Skeletal muscle satellite cell (primary cell): ENCODE measurements at regions not wholly inside any gene's neighbourhood (a gene's known extent, or its start where the extent isn't known, plus 50 kb on each side); places are given as distances from the start of the nearest gene placed in this dataset.

Experiments used
- H3K27me3 ChIP-seq: 2 replicates; pipeline ENCODE4 v1.7.0; 2013; ENCODE audit warnings: low read length; ENCODE audit not compliant: control insufficient read depth, insufficient read depth
- H3K36me3 ChIP-seq: 2 replicates; pipeline ENCODE4 v1.7.0; 2013; ENCODE audit warnings: mild to moderate bottlenecking, control low read depth, low read length; ENCODE audit not compliant: insufficient read depth
- H3K4me1 ChIP-seq: 2 replicates; pipeline ENCODE4 v1.7.0; 2013; ENCODE audit warnings: low read length; ENCODE audit not compliant: control insufficient read depth, insufficient read depth
- H3K4me2 ChIP-seq: 2 replicates; pipeline ENCODE4 v1.7.0; 2013; ENCODE audit warnings: mild to moderate bottlenecking, low read length
- H3K4me3 ChIP-seq: 2 replicates; pipeline ENCODE4 v1.7.0; 2013; ENCODE audit warnings: low read length
- H3K9ac ChIP-seq: 2 replicates; pipeline ENCODE4 v1.7.0; 2013; ENCODE audit warnings: mild to moderate bottlenecking, low read depth, low read length, moderate library complexity
- H3K9me3 ChIP-seq: replicated peaks from 2 replicates; pipeline ENCODE4 v1.7.0; 2013; ENCODE audit warnings: mild to moderate bottlenecking, control low read depth, low read length

DNA sequence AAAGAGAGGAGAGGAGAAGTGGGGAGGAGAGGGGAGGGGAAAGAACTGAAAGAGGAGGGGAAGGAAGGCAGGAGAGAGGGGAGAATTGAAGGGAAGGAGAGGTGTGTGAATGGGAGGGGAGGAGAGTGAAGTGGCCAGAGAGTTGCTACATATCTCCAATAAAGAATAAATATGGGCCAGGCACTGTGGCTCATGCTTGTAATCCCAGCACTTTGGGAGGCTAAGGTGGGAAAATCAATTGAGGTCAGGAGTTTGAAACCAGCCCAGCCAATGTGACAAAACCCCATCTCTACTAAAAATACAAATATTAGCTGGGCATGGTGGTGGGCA lies 482.4 kb downstream of the NAF1 start:
- Histone ChIP-seq H3K9ac (no peak overlapping the region), H3K36me3 (no peaks in the 10 kb centered on the region)

DNA sequence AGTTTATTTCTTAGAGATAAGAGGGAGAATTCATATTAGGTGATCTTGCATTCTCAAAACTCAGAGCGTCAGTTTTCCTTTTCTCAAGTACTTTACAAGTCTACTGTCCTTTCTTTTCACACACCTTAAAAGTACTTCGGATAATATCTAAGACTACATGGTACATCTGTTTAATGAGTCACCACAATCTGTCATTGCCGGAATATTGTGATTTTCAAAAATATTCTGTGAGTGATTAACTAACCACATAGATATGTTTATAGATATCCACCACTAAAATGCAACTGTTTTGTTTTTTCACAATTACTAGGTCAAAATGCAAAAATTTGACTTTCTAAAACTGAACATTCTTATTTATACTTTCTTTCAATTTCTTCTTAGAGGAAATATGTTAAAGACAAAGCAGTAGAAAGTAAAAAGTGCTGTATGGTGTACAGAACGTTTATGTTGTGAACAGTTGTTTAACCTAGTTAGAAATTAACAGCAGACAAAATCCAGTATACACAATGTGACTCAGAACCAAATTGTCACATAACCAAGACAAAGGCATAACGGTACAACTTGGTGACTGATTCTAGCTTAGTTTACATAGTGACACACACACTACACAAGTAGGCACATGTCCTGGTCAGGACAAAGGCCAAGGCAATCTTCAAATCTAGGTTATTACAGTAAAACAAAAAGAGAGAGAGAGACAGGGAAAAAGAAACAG lies 482.9 kb downstream of the NAF1 start:
- Histone ChIP-seq H3K9me3 (peaks cover 2% of the 10 kb centered on the region), H3K27me3 (no peaks in the 10 kb centered on the region), H3K4me1 (no peaks in the 10 kb centered on the region), H3K36me3 (no peaks in the 10 kb centered on the region), H3K9ac (no peak overlapping the region), H3K4me3 (no peak overlapping the region), H3K4me2 (no peak overlapping the region)

More for the DNA sequence above, 482.4 kb downstream of the NAF1 start:
- Histone ChIP-seq H3K9me3 (peaks cover 2% of the 10 kb centered on the region), H3K4me2 (no peak overlapping the region), H3K27me3 (no peaks in the 10 kb centered on the region), H3K4me1 (no peaks in the 10 kb centered on the region), H3K4me3 (no peak overlapping the region)

DNA sequence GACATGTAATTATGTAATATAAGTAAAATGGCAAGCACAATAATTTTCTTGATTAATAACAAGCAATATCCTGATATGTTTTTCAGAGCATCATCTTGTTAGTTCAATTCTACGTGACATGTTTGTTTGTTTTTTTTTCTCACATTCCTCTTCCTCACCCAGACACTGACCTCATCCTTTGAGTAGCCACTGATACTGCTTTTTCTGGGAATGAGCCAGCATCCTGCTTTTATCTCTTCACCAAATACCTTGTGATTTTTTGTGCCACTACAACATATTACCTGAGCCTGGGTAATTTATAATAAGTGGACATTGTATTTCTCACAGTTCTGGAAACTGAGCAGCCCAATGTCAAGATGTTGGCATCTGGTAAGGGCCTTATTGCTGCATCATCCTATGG lies 484.0 kb downstream of the NAF1 start:
- Histone ChIP-seq H3K36me3 (no peaks in the 10 kb centered on the region), H3K9me3 (peaks cover 2% of the 10 kb centered on the region), H3K4me1 (no peaks in the 10 kb centered on the region), H3K9ac (no peak overlapping the region), H3K27me3 (no peaks in the 10 kb centered on the region), H3K4me3 (no peak overlapping the region), H3K4me2 (no peak overlapping the region)

DNA sequence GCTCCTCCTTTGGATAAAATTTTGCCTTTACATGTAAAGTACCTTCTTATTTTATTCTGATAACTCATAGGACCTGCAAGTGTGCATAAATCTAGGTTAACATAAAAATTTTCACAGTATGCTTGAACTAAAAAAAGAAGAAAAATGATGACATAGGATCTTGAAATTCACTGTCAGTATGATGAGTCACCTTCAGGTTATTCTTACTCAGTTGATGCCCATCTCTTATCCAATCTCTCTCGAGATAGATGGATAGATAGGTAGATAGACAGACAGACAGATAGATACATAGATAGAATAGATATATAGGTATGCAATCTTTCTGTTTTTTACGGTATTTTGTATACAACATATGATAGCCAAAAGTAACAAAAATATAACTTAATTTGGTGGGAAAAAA lies 485.5 kb downstream of the NAF1 start:
- peaks cover 2% of the 10 kb centered on the region for H3K9me3 ChIP-seq
- no peak overlapping the region for H3K4me2 ChIP-seq
- no peaks in the 10 kb centered on the region for H3K4me1 ChIP-seq
- no peak overlapping the region for H3K9ac ChIP-seq
- no peaks in the 10 kb centered on the region for H3K36me3 ChIP-seq
- no peaks in the 10 kb centered on the region for H3K27me3 ChIP-seq
- H3K4me3 ChIP-seq = no peak overlapping the region

DNA sequence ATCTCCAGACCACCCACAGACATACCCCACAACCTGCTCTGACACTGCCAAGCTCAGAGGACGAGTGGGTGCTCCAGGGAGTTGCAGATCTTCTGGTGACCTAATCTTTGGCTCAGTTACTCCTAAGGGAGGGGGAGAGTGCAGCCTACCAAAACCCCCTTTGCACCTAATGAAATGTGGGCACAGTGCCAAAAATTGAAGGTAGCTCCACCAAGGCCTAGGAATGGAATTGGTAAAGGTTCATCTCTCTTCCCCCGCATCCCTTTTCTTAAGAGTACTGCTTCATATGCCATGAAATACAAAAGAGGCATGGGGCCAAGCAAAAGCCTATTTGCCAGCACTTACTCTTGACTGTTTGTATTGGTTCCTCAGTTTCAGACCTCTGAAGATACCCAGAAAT lies 491.0 kb downstream of the NAF1 start:
- Histone ChIP-seq H3K4me1 (no peaks in the 10 kb centered on the region), H3K4me3 (no peak overlapping the region), H3K36me3 (no peaks in the 10 kb centered on the region), H3K4me2 (no peak overlapping the region), H3K9ac (no peak overlapping the region), H3K9me3 (peaks cover 6% of the 10 kb centered on the region), H3K27me3 (no peaks in the 10 kb centered on the region)

DNA sequence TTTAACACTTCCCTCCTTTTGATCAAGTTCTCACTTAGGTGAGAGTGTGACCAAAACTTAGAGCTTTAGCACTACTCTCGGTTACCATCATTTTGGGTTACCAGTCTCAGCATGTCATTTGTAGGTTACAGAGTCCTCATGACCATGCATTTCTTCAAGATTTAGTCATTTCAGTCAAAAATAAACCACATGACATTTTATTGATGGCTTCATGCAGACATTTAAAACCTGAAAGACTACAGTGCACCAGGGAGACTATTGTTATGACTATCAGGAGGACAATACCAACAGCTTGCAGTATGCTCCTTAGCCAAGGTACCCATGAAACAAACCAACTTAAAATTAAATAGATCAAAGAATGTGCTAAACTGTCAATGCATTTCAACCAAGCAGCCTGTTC lies 498.1 kb upstream of the FSTL5 start:
- Histone ChIP-seq H3K27me3 (no peaks in the 10 kb centered on the region), H3K9me3 (peaks cover 5% of the 10 kb centered on the region), H3K4me3 (no peak overlapping the region), H3K4me2 (no peak overlapping the region), H3K9ac (no peak overlapping the region), H3K36me3 (no peaks in the 10 kb centered on the region), H3K4me1 (no peaks in the 10 kb centered on the region)

DNA sequence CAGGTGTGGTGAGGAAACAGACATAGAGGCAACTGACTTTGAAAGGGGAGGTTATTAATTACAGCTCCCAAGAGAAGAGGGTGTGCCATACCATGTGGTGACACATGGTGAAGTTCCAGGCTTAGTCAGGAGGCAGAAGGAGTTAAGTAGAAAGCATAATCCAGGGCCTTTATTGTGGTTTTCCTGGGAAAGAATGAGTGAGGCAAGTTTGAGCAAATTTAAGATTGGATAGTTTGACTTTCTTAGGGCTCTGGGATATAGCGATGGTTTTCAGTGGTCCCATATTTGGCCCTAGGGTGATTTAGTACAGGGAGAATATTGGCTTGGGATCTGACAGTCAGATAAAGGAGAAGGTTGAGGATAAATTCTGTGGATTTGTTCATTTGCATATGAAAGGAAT lies 495.9 kb upstream of the FSTL5 start:
- Histone ChIP-seq H3K9ac (no peak overlapping the region), H3K9me3 (no peaks in the 10 kb centered on the region), H3K4me2 (no peak overlapping the region), H3K4me3 (no peak overlapping the region), H3K36me3 (no peaks in the 10 kb centered on the region), H3K27me3 (no peaks in the 10 kb centered on the region), H3K4me1 (no peaks in the 10 kb centered on the region)

DNA sequence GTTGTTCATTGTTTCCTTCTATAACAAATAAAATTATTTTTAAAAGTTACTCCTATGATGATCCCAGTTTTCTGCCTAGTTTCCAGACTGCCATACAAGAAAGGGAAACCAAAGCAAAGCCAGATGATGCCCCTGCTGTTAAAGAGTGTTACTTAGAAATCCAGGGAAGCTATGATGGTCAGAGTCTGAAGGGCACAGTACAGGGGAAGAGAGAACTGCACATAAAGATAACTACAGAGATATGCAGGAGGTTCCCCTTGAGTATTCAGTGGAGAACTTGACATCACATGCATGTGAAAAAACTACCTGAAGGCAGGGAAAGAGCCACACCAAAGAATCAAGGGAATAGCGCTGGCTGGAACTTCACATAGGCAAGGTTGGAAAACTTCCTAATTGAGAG lies 494.2 kb upstream of the FSTL5 start:
- no peaks in the 10 kb centered on the region for H3K36me3 ChIP-seq
- no peaks in the 10 kb centered on the region for H3K27me3 ChIP-seq
- no peak overlapping the region for H3K4me3 ChIP-seq
- no peaks in the 10 kb centered on the region for H3K9me3 ChIP-seq
- H3K9ac ChIP-seq = no peak overlapping the region
- no peak overlapping the region for H3K4me2 ChIP-seq
- no peaks in the 10 kb centered on the region for H3K4me1 ChIP-seq

DNA sequence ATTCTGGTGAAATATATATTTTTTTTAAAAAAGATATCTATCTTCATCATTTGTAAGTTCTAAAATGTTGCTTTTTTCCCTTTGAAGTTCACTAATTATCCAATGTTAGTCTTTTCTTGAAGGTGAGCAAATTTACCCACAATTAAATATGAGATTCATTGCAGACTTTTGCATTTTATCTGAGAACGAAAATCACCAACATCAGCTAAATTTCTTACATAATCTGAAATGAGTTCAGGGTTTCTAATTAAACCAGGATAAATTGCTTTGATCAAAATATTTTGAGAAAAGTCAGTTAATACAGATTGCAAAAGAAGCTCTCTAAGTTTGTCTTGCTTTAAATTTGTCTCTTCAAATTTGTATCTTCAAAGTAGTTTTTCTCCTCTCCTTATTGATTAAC lies 486.4 kb upstream of the FSTL5 start:
- Histone ChIP-seq H3K4me2 (no peak overlapping the region), H3K4me3 (no peak overlapping the region), H3K36me3 (no peaks in the 10 kb centered on the region), H3K4me1 (no peaks in the 10 kb centered on the region), H3K9ac (no peak overlapping the region), H3K9me3 (no peaks in the 10 kb centered on the region), H3K27me3 (no peaks in the 10 kb centered on the region)

DNA sequence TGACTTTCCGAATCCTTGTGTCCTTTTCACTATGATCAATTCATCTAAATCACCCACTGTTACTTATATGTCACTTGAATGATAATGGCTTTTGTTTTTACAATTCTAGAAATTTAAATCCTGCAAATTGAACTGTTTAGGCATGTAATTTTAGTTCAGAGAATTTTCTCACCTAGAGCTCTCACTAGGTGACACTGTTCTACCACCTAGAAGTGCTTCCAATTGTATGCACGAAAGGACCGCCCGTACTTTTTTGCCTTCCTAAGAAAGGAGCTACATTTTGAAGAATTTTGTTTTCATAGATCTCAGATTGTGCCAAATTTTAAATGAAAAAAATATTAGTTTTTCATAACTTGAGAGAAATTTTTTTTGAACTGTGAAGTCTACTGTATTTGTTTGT lies 481.6 kb upstream of the FSTL5 start:
- Histone ChIP-seq H3K4me1 (no peaks in the 10 kb centered on the region), H3K4me3 (no peak overlapping the region), H3K27me3 (no peaks in the 10 kb centered on the region), H3K4me2 (no peak overlapping the region), H3K9ac (no peak overlapping the region), H3K36me3 (no peaks in the 10 kb centered on the region), H3K9me3 (no peaks in the 10 kb centered on the region)

DNA sequence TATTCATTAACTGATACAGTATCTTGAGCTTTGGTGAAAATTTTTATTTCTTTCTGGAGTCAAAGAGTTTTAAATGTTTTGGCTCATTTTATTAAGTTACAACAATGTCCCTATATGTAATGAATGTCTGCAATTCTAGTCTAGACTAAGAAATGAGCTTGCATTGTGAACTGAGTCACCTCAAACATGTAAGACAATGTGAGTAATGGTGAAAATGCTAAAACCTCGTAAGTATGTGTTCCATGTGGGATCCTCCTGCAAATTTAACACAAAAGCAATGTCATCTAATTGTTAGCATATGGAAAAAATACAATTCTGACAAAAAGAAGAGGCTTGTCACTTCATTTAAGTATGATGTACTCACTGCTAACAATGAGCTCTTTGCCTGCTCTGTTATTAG lies 480.5 kb upstream of the FSTL5 start:
- Histone ChIP-seq H3K36me3 (no peaks in the 10 kb centered on the region), H3K4me2 (no peak overlapping the region), H3K4me3 (no peak overlapping the region), H3K9ac (no peak overlapping the region), H3K9me3 (peaks cover 4% of the 10 kb centered on the region), H3K4me1 (no peaks in the 10 kb centered on the region), H3K27me3 (no peaks in the 10 kb centered on the region)

DNA sequence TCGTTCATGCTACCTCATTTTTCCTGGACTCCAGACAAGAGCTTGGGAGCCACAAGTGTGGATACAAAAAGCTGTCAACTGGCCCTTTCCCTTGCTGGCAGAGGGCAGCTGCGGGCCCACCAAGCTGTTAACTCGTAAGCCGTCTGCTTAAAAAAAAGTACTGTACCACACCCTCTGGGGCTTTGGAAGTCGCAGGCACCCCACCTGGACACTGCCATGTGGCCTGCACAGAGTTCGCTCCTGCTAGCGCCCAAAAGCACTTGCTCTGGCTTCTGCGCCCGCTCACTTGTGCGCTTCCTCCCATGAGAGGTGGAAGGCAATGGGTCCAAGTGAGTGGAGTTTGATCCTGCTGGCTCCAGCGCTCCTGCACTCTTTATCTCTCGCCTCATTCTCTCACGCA lies 476.4 kb upstream of the FSTL5 start:
- H3K4me2 ChIP-seq = no peak overlapping the region
- H3K4me1 ChIP-seq = no peaks in the 10 kb centered on the region
- peaks cover 4% of the 10 kb centered on the region for H3K9me3 ChIP-seq
- H3K9ac ChIP-seq = no peak overlapping the region
- no peaks in the 10 kb centered on the region for H3K36me3 ChIP-seq
- H3K4me3 ChIP-seq = no peak overlapping the region
- H3K27me3 ChIP-seq = no peaks in the 10 kb centered on the region
